ENCODE measurements at regions not wholly inside any gene's neighbourhood (a gene's known extent, or its start where the extent isn't known, plus 50 kb on each side); places are given as distances from the start of the nearest gene placed in this dataset.

DNA sequence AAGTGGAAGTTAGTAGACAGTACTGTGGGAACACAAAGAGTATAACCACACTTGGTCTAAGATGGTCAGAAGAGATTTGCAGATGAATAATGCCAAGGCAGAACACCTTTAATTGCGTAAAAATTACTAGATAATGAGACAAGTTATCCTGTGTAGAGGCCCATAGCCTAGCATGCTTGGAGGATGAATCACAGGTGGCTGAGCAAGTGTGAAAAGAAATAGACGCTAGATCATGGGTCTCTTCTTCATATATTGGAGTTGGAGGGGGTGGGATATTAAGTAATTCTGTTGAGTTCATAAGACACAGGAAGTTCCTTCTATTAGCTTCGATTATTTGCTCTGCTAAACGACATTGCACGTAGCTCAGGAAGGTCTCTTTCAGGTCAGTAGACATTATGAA lies 454.3 kb upstream of the LMO3 start:
- ATAC-seq: no peak
- no peak for TF ChIP-seq ZFP3 (CRISPR knock-in tag; IDR thresholded peaks at IDR 0.05)
- no peak for TF ChIP-seq ESRRG (CRISPR knock-in tag; IDR thresholded peaks at IDR 0.05)
- no peak for TF ChIP-seq ARNTL (CRISPR knock-in tag; IDR thresholded peaks at IDR 0.05; ENCODE audit: borderline replicate concordance, low read depth)
- TF ChIP-seq, protein P1, sequence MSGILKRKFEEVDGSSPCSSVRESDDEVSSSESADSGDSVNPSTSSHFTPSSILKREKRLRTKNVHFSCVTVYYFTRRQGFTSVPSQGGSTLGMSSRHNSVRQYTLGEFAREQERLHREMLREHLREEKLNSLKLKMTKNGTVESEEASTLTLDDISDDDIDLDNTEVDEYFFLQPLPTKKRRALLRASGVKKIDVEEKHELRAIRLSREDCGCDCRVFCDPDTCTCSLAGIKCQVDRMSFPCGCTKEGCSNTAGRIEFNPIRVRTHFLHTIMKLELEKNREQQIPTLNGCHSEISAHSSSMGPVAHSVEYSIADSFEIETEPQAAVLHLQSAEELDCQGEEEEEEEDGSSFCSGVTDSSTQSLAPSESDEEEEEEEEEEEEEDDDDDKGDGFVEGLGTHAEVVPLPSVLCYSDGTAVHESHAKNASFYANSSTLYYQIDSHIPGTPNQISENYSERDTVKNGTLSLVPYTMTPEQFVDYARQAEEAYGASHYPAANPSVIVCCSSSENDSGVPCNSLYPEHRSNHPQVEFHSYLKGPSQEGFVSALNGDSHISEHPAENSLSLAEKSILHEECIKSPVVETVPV (CRISPR knock-in tag; IDR thresholded peaks at IDR 0.05): no peak
- TF ChIP-seq ZNF8 (CRISPR knock-in tag; IDR thresholded peaks at IDR 0.05): no peak
- TF ChIP-seq TSHZ2 (CRISPR knock-in tag; IDR thresholded peaks at IDR 0.05): no peak
- TF ChIP-seq POU6F1 (CRISPR knock-in tag; IDR thresholded peaks at IDR 0.05; ENCODE audit: borderline replicate concordance, low read depth): no peak
- TF ChIP-seq TCF4 (CRISPR knock-in tag; IDR thresholded peaks at IDR 0.05; ENCODE audit: borderline replicate concordance): no peak
- TF ChIP-seq CSDC2 (CRISPR knock-in tag; IDR thresholded peaks at IDR 0.05): no peak
- TF ChIP-seq ZC3H10 (CRISPR knock-in tag; IDR thresholded peaks at IDR 0.05): no peak
- TF ChIP-seq, protein P2, sequence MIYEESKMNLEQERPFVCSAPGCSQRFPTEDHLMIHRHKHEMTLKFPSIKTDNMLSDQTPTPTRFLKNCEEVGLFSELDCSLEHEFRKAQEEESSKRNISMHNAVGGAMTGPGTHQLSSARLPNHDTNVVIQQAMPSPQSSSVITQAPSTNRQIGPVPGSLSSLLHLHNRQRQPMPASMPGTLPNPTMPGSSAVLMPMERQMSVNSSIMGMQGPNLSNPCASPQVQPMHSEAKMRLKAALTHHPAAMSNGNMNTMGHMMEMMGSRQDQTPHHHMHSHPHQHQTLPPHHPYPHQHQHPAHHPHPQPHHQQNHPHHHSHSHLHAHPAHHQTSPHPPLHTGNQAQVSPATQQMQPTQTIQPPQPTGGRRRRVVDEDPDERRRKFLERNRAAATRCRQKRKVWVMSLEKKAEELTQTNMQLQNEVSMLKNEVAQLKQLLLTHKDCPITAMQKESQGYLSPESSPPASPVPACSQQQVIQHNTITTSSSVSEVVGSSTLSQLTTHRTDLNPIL (CRISPR knock-in tag; IDR thresholded peaks at IDR 0.05; ENCODE audit: low read depth): no peak

- no peak for ATAC-seq
- TF ChIP-seq PPARA (CRISPR knock-in tag; IDR thresholded peaks at IDR 0.05; ENCODE audit: borderline replicate concordance) (no peak), TSHZ2 (CRISPR knock-in tag; IDR thresholded peaks at IDR 0.05) (no peak), RARB (CRISPR knock-in tag; IDR thresholded peaks at IDR 0.05) (no peak), GLIS3 (CRISPR knock-in tag; IDR thresholded peaks at IDR 0.05) (no peak), ZC3H10 (CRISPR knock-in tag; IDR thresholded peaks at IDR 0.05) (no peak), TCF4 (CRISPR knock-in tag; IDR thresholded peaks at IDR 0.05; ENCODE audit: borderline replicate concordance) (no peak), BACH2 (CRISPR knock-in tag; IDR thresholded peaks at IDR 0.05; ENCODE audit: borderline replicate concordance) (no peak), PATZ1 (CRISPR knock-in tag; IDR thresholded peaks at IDR 0.05; ENCODE audit: borderline replicate concordance) (no peak), POU6F1 (CRISPR knock-in tag; IDR thresholded peaks at IDR 0.05; ENCODE audit: borderline replicate concordance, low read depth) (no peak), ESRRG (CRISPR knock-in tag; IDR thresholded peaks at IDR 0.05) (no peak), ARNTL (CRISPR knock-in tag; IDR thresholded peaks at IDR 0.05; ENCODE audit: borderline replicate concordance, low read depth) (no peak), ZNF70 (CRISPR knock-in tag; IDR thresholded peaks at IDR 0.05) (no peak), OSR1 (CRISPR knock-in tag; IDR thresholded peaks at IDR 0.05) (no peak), ZFP3 (CRISPR knock-in tag; IDR thresholded peaks at IDR 0.05) (no peak), SNAI2 (CRISPR knock-in tag; IDR thresholded peaks at IDR 0.05) (no peak), ZNF565 (CRISPR knock-in tag; conservative IDR thresholded peaks at IDR 0.05; ENCODE audit: low read depth) (no peak), ZFP30 (CRISPR knock-in tag; IDR thresholded peaks at IDR 0.05) (no peak)
- TF ChIP-seq, protein P1 (CRISPR knock-in tag; IDR thresholded peaks at IDR 0.05): no peak
Observed at GRCh38 chr12:17056546-17056945, 450.6 kb upstream of the LMO3 start.

Measured in SK-N-SH treated with all-trans-retinoic acid at 6 μM for 48 hours (cell line).